ENCODE measurements at regions not wholly inside any gene's neighbourhood (a gene's known extent, or its start where the extent isn't known, plus 50 kb on each side); places are given as distances from the start of the nearest gene placed in this dataset.

DNA sequence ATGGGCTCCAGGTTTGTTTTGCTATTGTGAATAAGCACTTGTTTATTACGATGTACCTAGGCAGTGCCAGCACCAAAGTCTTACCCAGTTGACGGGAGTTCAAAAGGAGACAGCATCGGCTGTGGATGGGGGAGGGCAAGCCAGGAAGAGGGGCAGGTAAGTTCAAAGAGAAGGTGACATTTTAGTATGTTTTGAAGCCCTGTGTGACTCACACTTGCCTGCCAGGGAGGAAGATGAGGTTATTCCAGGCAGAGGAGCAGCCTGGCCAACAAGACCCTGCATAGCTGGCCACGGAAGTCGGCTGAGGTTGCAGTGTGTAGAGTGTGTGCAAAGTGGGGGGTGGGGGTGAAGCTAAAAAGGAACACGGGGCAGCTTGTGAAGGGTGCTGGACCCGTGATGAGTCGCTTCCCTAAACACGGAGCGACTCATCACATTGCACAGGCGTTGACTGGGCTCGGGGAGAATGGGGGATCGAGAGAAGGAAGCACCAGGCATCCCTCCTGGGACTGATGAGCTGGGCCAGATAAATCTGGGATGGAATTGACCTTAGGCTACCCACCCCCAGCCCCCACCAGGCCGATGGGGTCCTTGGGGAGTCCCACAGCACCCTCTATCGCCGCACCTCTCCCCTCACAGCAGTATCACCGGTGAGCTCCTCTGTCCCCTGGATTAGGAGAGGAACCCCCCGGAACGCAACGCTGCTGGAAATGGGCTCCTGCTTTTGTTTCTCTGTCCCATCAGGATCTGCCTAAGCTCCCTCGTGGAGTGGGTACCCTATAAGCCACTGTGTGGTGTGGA, 97.9 kb upstream of the IKZF1 start:
- FAIRE-seq: no peak
- H3K9ac ChIP-seq (ENCODE audit: control insufficient read depth, extremely low read depth, insufficient read depth, low read length): no peak overlapping the region
- H3K27me3 ChIP-seq (ENCODE audit: control insufficient read depth, extremely low read depth, insufficient read depth, low read length): no peaks in the 10 kb centered on the region

DNA sequence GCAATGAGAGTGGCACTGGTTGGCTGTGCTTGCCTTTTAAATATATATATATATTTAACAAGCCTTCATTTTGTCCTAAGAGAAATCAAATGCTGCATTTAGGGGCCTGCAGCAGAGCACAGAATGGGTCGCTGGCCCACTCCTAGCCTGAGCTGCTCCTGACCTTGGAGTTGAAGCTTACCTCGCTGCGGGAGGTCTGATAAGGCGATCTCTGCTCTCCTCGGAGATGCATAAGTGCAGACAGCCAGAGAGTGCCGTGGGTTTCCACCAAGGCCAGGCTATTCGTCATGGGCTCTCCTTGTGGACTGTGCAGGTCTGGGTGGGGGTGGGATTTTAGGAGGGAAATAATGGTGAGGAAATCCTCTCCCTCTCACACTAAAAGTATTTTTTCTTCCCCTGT, 99.5 kb upstream of the IKZF1 start:
- dilution Hi-C loops (cut with MboI; ENCODE audit: extremely low pct_ligation_motif_present, low sequenced_read_pairs): no loop called here
- no peak overlapping the region for H3K4me3 ChIP-seq (ENCODE audit: control insufficient read depth in 2 of 3, extremely low read depth in 1 of 3, insufficient read depth in 2 of 3, low read depth in 1 of 3, low read length in 3 of 3)
- H3K9ac ChIP-seq (ENCODE audit: control insufficient read depth, extremely low read depth, insufficient read depth, low read length): no peak overlapping the region

More for the DNA sequence above, 97.9 kb upstream of the IKZF1 start:
- no peaks in the 10 kb centered on the region for H4K20me1 ChIP-seq (ENCODE audit: control insufficient read depth, extremely low read depth, insufficient read depth, low read length)
- no peak overlapping the region for H3K4me3 ChIP-seq (ENCODE audit: control insufficient read depth in 2 of 3, extremely low read depth in 1 of 3, insufficient read depth in 2 of 3, low read depth in 1 of 3, low read length in 3 of 3)
- no peaks in the 10 kb centered on the region for H3K4me1 ChIP-seq (ENCODE audit: control insufficient read depth, extremely low read depth, insufficient read depth, low read length)
- dilution Hi-C loops (cut with MboI; ENCODE audit: extremely low pct_ligation_motif_present, low sequenced_read_pairs): no loop called here
- no peak overlapping the region for H3K27ac ChIP-seq (ENCODE audit: control insufficient read depth, insufficient read depth, low read length)
- H3K9me1 ChIP-seq (ENCODE audit: control insufficient read depth, extremely low read depth, insufficient read depth, low read length): no peaks in the 10 kb centered on the region
- H3K9me3 ChIP-seq (ENCODE audit: control insufficient read depth, low read depth, low read length): no peaks in the 10 kb centered on the region
- no peak for TF ChIP-seq EZH2 (IDR thresholded peaks at IDR 0.05; ENCODE audit: low read length)
- TF ChIP-seq, protein P1, sequence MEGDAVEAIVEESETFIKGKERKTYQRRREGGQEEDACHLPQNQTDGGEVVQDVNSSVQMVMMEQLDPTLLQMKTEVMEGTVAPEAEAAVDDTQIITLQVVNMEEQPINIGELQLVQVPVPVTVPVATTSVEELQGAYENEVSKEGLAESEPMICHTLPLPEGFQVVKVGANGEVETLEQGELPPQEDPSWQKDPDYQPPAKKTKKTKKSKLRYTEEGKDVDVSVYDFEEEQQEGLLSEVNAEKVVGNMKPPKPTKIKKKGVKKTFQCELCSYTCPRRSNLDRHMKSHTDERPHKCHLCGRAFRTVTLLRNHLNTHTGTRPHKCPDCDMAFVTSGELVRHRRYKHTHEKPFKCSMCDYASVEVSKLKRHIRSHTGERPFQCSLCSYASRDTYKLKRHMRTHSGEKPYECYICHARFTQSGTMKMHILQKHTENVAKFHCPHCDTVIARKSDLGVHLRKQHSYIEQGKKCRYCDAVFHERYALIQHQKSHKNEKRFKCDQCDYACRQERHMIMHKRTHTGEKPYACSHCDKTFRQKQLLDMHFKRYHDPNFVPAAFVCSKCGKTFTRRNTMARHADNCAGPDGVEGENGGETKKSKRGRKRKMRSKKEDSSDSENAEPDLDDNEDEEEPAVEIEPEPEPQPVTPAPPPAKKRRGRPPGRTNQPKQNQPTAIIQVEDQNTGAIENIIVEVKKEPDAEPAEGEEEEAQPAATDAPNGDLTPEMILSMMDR (optimal IDR thresholded peaks at IDR 0.05 in 1 of 3, IDR thresholded peaks at IDR 0.05 in 1 of 3, conservative IDR thresholded peaks at IDR 0.05 in 1 of 3; ENCODE audit: extremely low read depth in 1 of 3, insufficient read depth in 2 of 3, low read length in 3 of 3): no peak
- H3K79me2 ChIP-seq (ENCODE audit: control insufficient read depth, insufficient read depth, low read length): no peaks in the 10 kb centered on the region
- DNase-seq (ENCODE audit: low read depth, low spot score): no peak
- H3K4me2 ChIP-seq (ENCODE audit: control insufficient read depth, extremely low read depth, insufficient read depth, low read depth, low read length): no peak overlapping the region
- H2AFZ ChIP-seq (ENCODE audit: control insufficient read depth, low read length): no peak overlapping the region
- no peaks in the 10 kb centered on the region for H3K36me3 ChIP-seq (ENCODE audit: control insufficient read depth in 2 of 2, extremely low read depth in 1 of 2, insufficient read depth in 2 of 2, low read length in 2 of 2)

More for the DNA sequence above, 99.5 kb upstream of the IKZF1 start:
- no peak overlapping the region for H3K4me2 ChIP-seq (ENCODE audit: control insufficient read depth, extremely low read depth, insufficient read depth, low read depth, low read length)
- H4K20me1 ChIP-seq (ENCODE audit: control insufficient read depth, extremely low read depth, insufficient read depth, low read length): no peaks in the 10 kb centered on the region
- no peaks in the 10 kb centered on the region for H3K4me1 ChIP-seq (ENCODE audit: control insufficient read depth, extremely low read depth, insufficient read depth, low read length)
- no peaks in the 10 kb centered on the region for H3K79me2 ChIP-seq (ENCODE audit: control insufficient read depth, insufficient read depth, low read length)
- no peak overlapping the region for H3K27ac ChIP-seq (ENCODE audit: control insufficient read depth, insufficient read depth, low read length)
- H3K9me1 ChIP-seq (ENCODE audit: control insufficient read depth, extremely low read depth, insufficient read depth, low read length): no peaks in the 10 kb centered on the region
- no peaks in the 10 kb centered on the region for H3K9me3 ChIP-seq (ENCODE audit: control insufficient read depth, low read depth, low read length)
- H3K27me3 ChIP-seq (ENCODE audit: control insufficient read depth, extremely low read depth, insufficient read depth, low read length): no peaks in the 10 kb centered on the region
- H3K36me3 ChIP-seq (ENCODE audit: control insufficient read depth in 2 of 2, extremely low read depth in 1 of 2, insufficient read depth in 2 of 2, low read length in 2 of 2): no peaks in the 10 kb centered on the region
- no peak for FAIRE-seq
- no peak overlapping the region for H2AFZ ChIP-seq (ENCODE audit: control insufficient read depth, low read length)
- TF ChIP-seq, protein P1 (optimal IDR thresholded peaks at IDR 0.05 in 1 of 3, IDR thresholded peaks at IDR 0.05 in 1 of 3, conservative IDR thresholded peaks at IDR 0.05 in 1 of 3; ENCODE audit: extremely low read depth in 1 of 3, insufficient read depth in 2 of 3, low read length in 3 of 3): no peak
- no peak for TF ChIP-seq EZH2 (IDR thresholded peaks at IDR 0.05; ENCODE audit: low read length)
- no peak for DNase-seq (ENCODE audit: low read depth, low spot score)

Data from keratinocyte (primary cell).